H1 (cell line): ENCODE measurements at regions not wholly inside any gene's neighbourhood (a gene's known extent, or its start where the extent isn't known, plus 50 kb on each side); places are given as distances from the start of the nearest gene placed in this dataset.

Experiments
- CREB1 ChIP-seq: IDR thresholded peaks from 2 replicates; pipeline ENCODE4 v1.6.1; 2012; ENCODE audit warnings: inconsistent platforms
- FOSL1 ChIP-seq: IDR thresholded peaks from 2 replicates; pipeline ENCODE4 v1.6.1; 2011; ENCODE audit warnings: mild to moderate bottlenecking, low read depth, low read length, moderate library complexity; ENCODE audit not compliant: insufficient read depth
- JUND ChIP-seq: IDR thresholded peaks from 2 replicates; pipeline ENCODE4 v1.6.1; 2011; ENCODE audit warnings: mild to moderate bottlenecking, improper control_type of control experiment, low read length
- POLR2A ChIP-seq, 2 experiments: IDR thresholded peaks; 1 replicate in 1 of 2; 2 replicates in 1 of 2; pipeline ENCODE4 v1.6.1; 2011; ENCODE audit warnings: low read depth in 2 of 2, low read length in 2 of 2, mild to moderate bottlenecking in 2 of 2; ENCODE audit errors: control extremely low read depth in 1 of 2
- SIRT6 ChIP-seq: IDR thresholded peaks from one replicate; pipeline ENCODE4 v1.7.1; 2012; ENCODE audit warnings: low read length, inconsistent platforms
- SUZ12 ChIP-seq: fragments of 200-600 bp; sonication (generic); IDR thresholded peaks from 2 replicates; pipeline ENCODE4 v1.6.1; 2012; ENCODE audit warnings: mild to moderate bottlenecking, inconsistent platforms, low read length, moderate library complexity, mixed read lengths
- TAF1 ChIP-seq: IDR thresholded peaks from 2 replicates; pipeline ENCODE4 v1.6.1; 2011; ENCODE audit warnings: mild to moderate bottlenecking, low read depth, low read length
- TCF12 ChIP-seq: IDR thresholded peaks from 2 replicates; pipeline ENCODE4 v1.6.1; 2011; ENCODE audit warnings: low read depth, mild to moderate bottlenecking, low read length
- TF ChIP-seq, protein P1 (sequence below), 3 experiments: IDR thresholded peaks; 1 replicate in 2 of 3; 2 replicates in 1 of 3; pipeline versions ENCODE4 v1.5.1 to v1.6.1; 2011; ENCODE audit warnings: low read length in 3 of 3, mild to moderate bottlenecking in 3 of 3, inconsistent platforms in 2 of 3, low read depth in 1 of 3, moderate library complexity in 1 of 3; ENCODE audit not compliant: insufficient read depth in 1 of 3; ENCODE audit errors: control extremely low read depth in 1 of 3

DNA sequence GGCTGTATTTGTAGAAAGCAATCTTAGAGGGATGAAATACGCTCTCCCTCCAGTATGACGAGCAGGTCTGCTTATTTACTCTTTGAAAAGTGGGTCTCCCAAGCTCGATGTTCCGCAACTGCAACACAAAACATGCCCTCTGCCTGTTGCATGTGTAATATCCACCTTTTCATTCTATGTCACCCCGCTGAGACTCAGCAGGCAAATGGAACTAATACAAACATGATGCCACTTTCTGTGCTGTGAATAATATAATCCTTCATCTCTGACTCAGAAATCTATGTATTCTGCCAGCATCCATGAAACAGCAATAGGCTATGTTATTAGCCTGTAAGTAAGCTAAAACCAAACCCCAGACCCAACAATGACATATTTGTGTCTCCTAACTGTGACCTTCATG is 200.8 kb upstream of the TMCO5A start:
- TF ChIP-seq, protein P1, sequence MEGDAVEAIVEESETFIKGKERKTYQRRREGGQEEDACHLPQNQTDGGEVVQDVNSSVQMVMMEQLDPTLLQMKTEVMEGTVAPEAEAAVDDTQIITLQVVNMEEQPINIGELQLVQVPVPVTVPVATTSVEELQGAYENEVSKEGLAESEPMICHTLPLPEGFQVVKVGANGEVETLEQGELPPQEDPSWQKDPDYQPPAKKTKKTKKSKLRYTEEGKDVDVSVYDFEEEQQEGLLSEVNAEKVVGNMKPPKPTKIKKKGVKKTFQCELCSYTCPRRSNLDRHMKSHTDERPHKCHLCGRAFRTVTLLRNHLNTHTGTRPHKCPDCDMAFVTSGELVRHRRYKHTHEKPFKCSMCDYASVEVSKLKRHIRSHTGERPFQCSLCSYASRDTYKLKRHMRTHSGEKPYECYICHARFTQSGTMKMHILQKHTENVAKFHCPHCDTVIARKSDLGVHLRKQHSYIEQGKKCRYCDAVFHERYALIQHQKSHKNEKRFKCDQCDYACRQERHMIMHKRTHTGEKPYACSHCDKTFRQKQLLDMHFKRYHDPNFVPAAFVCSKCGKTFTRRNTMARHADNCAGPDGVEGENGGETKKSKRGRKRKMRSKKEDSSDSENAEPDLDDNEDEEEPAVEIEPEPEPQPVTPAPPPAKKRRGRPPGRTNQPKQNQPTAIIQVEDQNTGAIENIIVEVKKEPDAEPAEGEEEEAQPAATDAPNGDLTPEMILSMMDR (IDR thresholded peaks at IDR 0.05; ENCODE audit: control extremely low read depth in 1 of 3, insufficient read depth in 1 of 3, low read depth in 1 of 3, low read length in 3 of 3), result no peak
- TF ChIP-seq SUZ12 (no peak), POLR2A (IDR thresholded peaks at IDR 0.05; ENCODE audit: control extremely low read depth in 1 of 2, low read depth in 2 of 2, low read length in 2 of 2) (no peak), FOSL1 (no peak), TAF1 (no peak), JUND (no peak), SIRT6 (no peak), CREB1 (no peak), TCF12 (no peak)
